Activated CD4-positive, alpha-beta memory T cell treated with anti-CD3 and anti-CD28 coated beads for 36 hours (primary cell): ENCODE measurements at regions not wholly inside any gene's neighbourhood (a gene's known extent, or its start where the extent isn't known, plus 50 kb on each side); places are given as distances from the start of the nearest gene placed in this dataset.
"Not testable (repeated sequence)": the region's sequence is repeated elsewhere in the genome, so short reads cannot be mapped to it uniquely, and the experiment has no call there.

Experiments
- CTCF ChIA-PET: fragments of 350-600 bp; sonication (Branson Sonifier 250); formaldehyde crosslinking; loops from one replicate; lab custom pipeline; 2021; ENCODE audit warnings: antibody characterized with exemption, inconsistent platforms; lab: Charles Lee
- POLR2A ChIA-PET: fragments of 350-600 bp; sonication (Branson Sonifier 250); formaldehyde crosslinking; loops from one replicate; lab custom pipeline; 2021; ENCODE audit warnings: antibody characterized with exemption; lab: Charles Lee
- DNase-seq: peaks from one replicate; pipeline ENCODE4 v3.0.0-alpha.2; 2020
- H3K27ac Mint-ChIP-seq: one replicate; pipeline ENCODE4 v1.8.0; 2021; ENCODE audit warnings: mixed read lengths
- H3K27me3 Mint-ChIP-seq: one replicate; pipeline ENCODE4 v1.8.0; 2021; ENCODE audit warnings: mixed read lengths
- H3K36me3 Mint-ChIP-seq: one replicate; pipeline ENCODE4 v1.8.0; 2021; ENCODE audit warnings: mixed read lengths
- H3K4me1 Mint-ChIP-seq: one replicate; pipeline ENCODE4 v1.8.0; 2021; ENCODE audit warnings: low read depth, mixed read lengths
- H3K4me3 Mint-ChIP-seq: one replicate; pipeline ENCODE4 v1.8.0; 2021; ENCODE audit warnings: mild to moderate bottlenecking, mixed read lengths
- H3K9me3 Mint-ChIP-seq: one replicate; pipeline ENCODE4 v1.8.0; 2021; ENCODE audit warnings: mixed read lengths
- intact Hi-C: fragments of 100-400 bp; cut with micrococcal nuclease; formaldehyde crosslinking; loops from one replicate; pipeline ENCODE4 v1.15.1; 2023

DNA sequence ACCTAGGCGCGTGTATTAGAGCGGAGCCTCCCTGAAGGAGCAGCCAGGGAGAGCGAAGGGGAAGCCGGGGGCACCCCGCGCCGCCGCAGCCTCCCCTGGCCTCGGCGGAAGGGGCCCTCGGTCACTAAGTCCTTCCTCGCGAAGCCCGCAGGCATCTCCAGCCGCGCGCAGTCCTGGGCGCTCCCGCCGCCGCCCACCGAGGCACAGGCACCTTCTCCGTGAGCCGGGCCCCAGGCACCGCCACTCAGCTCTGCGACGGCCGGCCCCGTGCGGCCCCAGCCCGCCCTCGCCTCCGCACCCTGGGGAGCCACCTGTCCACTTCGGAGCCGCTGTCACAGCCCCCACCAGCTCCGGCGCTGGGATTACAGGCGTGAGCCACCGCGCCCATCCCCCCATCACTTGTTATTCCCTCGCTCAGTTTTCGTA lies 80.8 kb downstream of the ZNF467 start:
- H3K36me3 Mint-ChIP-seq, result peaks cover 1% of the 10 kb centered on the region
- ChIA-PET POLR2A (no interaction called here), CTCF (no interaction called here)
- intact Hi-C loops, result no loop called here
- peaks cover 6% of the 10 kb centered on the region for H3K9me3 Mint-ChIP-seq
- peaks cover 42% of the 10 kb centered on the region for H3K27me3 Mint-ChIP-seq
- no peak overlapping the region for H3K4me3 Mint-ChIP-seq
- H3K4me1 Mint-ChIP-seq, result no peaks in the 10 kb centered on the region
- no peak overlapping the region for H3K27ac Mint-ChIP-seq
- DNase-seq, result no peak

- CTCF ChIA-PET, result no interaction called here
- DNase-seq, result no peak
- peaks cover 1% of the 10 kb centered on the region for H3K9me3 Mint-ChIP-seq
- H3K4me1 Mint-ChIP-seq, result no peaks in the 10 kb centered on the region
- peaks cover 42% of the 10 kb centered on the region for H3K27me3 Mint-ChIP-seq
- intact Hi-C loops, result no loop called here
- no peak overlapping the region for H3K4me3 Mint-ChIP-seq
- peaks cover 1% of the 10 kb centered on the region for H3K36me3 Mint-ChIP-seq
- POLR2A ChIA-PET, result no interaction called here
- no peak overlapping the region for H3K27ac Mint-ChIP-seq
Observed at GRCh38 chr7:149692056-149692455, 81.3 kb downstream of the ZNF467 start.

- peaks cover 1% of the 10 kb centered on the region for H3K36me3 Mint-ChIP-seq
- no peaks in the 10 kb centered on the region for H3K4me1 Mint-ChIP-seq
- ChIA-PET POLR2A (no interaction called here), CTCF (no interaction called here)
- H3K27me3 Mint-ChIP-seq, result peaks cover 41% of the 10 kb centered on the region
- no peak overlapping the region for H3K4me3 Mint-ChIP-seq
- no peak overlapping the region for H3K27ac Mint-ChIP-seq
- intact Hi-C loops, result no loop called here
- DNase-seq, result peak; percentile 27
- H3K9me3 Mint-ChIP-seq, result no peaks in the 10 kb centered on the region
Observed at GRCh38 chr7:149690688-149691446, 82.5 kb downstream of the ZNF467 start.

DNA sequence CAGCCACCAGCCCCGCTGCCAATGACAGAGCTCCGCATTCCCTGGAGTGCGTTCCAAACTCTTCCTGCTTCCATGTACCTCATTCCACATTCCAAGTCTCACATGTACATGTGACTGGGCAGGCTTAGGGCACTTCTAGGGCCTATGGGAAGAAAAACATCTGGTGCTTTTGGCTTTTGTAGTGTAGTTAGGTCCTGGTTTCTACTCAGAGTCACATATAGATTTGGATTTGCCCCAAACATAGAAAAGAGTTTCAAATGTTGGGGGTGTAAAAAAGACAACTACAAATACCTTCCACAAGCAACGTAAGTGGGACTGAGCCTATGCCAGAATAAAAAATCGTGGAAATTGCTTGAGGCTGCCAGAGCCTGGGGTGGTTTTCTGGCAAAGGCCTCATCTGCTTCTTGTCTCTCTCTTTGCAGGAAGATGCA lies 84.1 kb downstream of the ZNF467 start:
- DNase-seq, result no peak
- ChIA-PET CTCF (no interaction called here), POLR2A (no interaction called here)
- Mint-ChIP-seq H3K27ac (no peak overlapping the region), H3K4me1 (no peaks in the 10 kb centered on the region), H3K27me3 (peaks cover 38% of the 10 kb centered on the region), H3K36me3 (peaks cover 1% of the 10 kb centered on the region), H3K9me3 (no peaks in the 10 kb centered on the region), H3K4me3 (no peak overlapping the region)
- intact Hi-C loops, result no loop called here

- H3K27ac Mint-ChIP-seq, result no peak overlapping the region
- peaks cover 1% of the 10 kb centered on the region for H3K36me3 Mint-ChIP-seq
- intact Hi-C loops, result no loop called here
- no peak for DNase-seq
- no peaks in the 10 kb centered on the region for H3K4me1 Mint-ChIP-seq
- CTCF ChIA-PET, result no interaction called here
- H3K27me3 Mint-ChIP-seq, result peaks cover 38% of the 10 kb centered on the region
- no peaks in the 10 kb centered on the region for H3K9me3 Mint-ChIP-seq
- POLR2A ChIA-PET, result no interaction called here
- H3K4me3 Mint-ChIP-seq, result no peak overlapping the region
Observed at GRCh38 chr7:149688836-149689235, 84.6 kb downstream of the ZNF467 start.

- H3K27me3 Mint-ChIP-seq, result peaks cover 35% of the 10 kb centered on the region
- DNase-seq, CTCF ChIA-PET, H3K27ac Mint-ChIP-seq, H3K36me3 Mint-ChIP-seq, H3K4me1 Mint-ChIP-seq, POLR2A ChIA-PET, intact Hi-C loops, H3K9me3 Mint-ChIP-seq, H3K4me3 Mint-ChIP-seq: not testable (repeated sequence)
Observed at GRCh38 chr7:149687820-149688219, 85.6 kb downstream of the ZNF467 start.

DNA sequence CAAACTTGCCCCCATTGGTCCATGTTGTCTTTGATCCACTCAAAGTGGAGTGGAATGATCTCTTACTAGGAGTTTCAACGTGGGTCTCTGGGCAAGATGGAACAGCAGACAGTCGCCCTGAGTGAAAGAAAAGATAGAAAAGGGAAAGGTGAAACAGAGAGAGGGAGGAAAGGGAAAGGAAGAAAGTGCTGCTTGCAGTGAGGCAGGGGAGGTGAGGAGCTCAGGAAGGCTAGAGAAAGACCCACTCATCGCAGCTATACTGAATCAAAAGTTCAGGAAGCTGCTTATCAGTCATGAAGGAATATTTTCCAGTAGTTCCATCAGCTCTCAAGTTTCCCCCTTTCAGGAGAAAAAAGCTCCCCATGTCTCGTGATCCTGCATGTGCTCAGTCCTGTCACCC lies 86.9 kb downstream of the ZNF467 start:
- no peak overlapping the region for H3K27ac Mint-ChIP-seq
- no peaks in the 10 kb centered on the region for H3K36me3 Mint-ChIP-seq
- peaks cover 35% of the 10 kb centered on the region for H3K27me3 Mint-ChIP-seq
- H3K4me3 Mint-ChIP-seq, result no peak overlapping the region
- intact Hi-C loops, result no loop called here
- CTCF ChIA-PET, result interaction anchor here (1.5 kb wide), 1 partner anchor 16 kb away, joined by 3 read pairs; no protein-coding TSS in a partner anchor
- H3K4me1 Mint-ChIP-seq, result no peaks in the 10 kb centered on the region
- no peak for DNase-seq
- no peaks in the 10 kb centered on the region for H3K9me3 Mint-ChIP-seq
- POLR2A ChIA-PET, result no interaction called here

DNA sequence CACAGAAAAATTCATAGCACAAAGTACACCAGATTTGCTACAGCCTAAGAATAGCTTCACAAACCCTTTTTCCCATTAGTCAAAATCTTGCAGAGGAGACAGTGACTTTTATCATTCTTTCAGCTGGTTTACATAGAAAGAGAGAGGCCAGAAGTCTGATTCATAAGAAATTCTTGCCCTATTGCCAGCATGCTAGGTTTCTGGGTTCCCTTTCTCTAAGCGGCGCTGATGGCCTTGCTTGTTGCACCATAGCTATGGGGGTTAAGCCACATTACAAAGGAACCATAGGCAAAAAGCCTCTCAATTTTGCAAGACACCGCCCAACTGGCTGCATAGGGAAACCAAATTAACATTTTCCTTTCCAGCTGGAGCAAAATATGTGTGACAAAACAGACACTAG lies 87.4 kb downstream of the ZNF467 start:
- DNase-seq, result no peak
- POLR2A ChIA-PET, result interaction anchor here (0.5 kb wide), 1 partner anchor 55 kb away, joined by 3 read pairs; no protein-coding TSS in a partner anchor
- no peak overlapping the region for H3K27ac Mint-ChIP-seq
- no peak overlapping the region for H3K4me3 Mint-ChIP-seq
- intact Hi-C loops, result no loop called here
- H3K36me3 Mint-ChIP-seq, result no peaks in the 10 kb centered on the region
- CTCF ChIA-PET, result interaction anchor here (1.5 kb wide), 1 partner anchor 15 kb away, joined by 3 read pairs; no protein-coding TSS in a partner anchor
- H3K9me3 Mint-ChIP-seq, result peaks cover under 1% of the 10 kb centered on the region
- H3K4me1 Mint-ChIP-seq, result no peaks in the 10 kb centered on the region
- peaks cover 32% of the 10 kb centered on the region for H3K27me3 Mint-ChIP-seq

GRCh38 chr7:149685455-149685854 lies 87.9 kb downstream of the ZNF467 start:
- intact Hi-C loops, result no loop called here
- peaks cover 33% of the 10 kb centered on the region for H3K27me3 Mint-ChIP-seq
- peaks cover 6% of the 10 kb centered on the region for H3K9me3 Mint-ChIP-seq
- ChIA-PET CTCF (interaction anchor here (0.7 to 1.5 kb wide), 4 partner anchors 15 to 57 kb away, joined by 3 to 7 read pairs (median 3); no protein-coding TSS in a partner anchor), POLR2A (interaction anchor here (0.5 kb wide), 1 partner anchor 55 kb away, joined by 3 read pairs; no protein-coding TSS in a partner anchor)
- DNase-seq, result no peak
- no peak overlapping the region for H3K27ac Mint-ChIP-seq
- no peak overlapping the region for H3K4me3 Mint-ChIP-seq
- H3K36me3 Mint-ChIP-seq, result no peaks in the 10 kb centered on the region
- H3K4me1 Mint-ChIP-seq, result no peaks in the 10 kb centered on the region

- ChIA-PET CTCF (interaction anchor here (0.9 to 1.2 kb wide), 2 partner anchors 19 to 58 kb away, joined by 3 read pairs; no protein-coding TSS in a partner anchor), POLR2A (no interaction called here)
- H3K27me3 Mint-ChIP-seq, result peaks cover 25% of the 10 kb centered on the region
- H3K36me3 Mint-ChIP-seq, result no peaks in the 10 kb centered on the region
- H3K9me3 Mint-ChIP-seq, result peaks cover 6% of the 10 kb centered on the region
- no peak for DNase-seq
- H3K4me3 Mint-ChIP-seq, result no peak overlapping the region
- H3K27ac Mint-ChIP-seq, result no peak overlapping the region
- no peaks in the 10 kb centered on the region for H3K4me1 Mint-ChIP-seq
- intact Hi-C loops, result no loop called here
Observed at GRCh38 chr7:149683898-149684297, 89.5 kb downstream of the ZNF467 start.

DNA sequence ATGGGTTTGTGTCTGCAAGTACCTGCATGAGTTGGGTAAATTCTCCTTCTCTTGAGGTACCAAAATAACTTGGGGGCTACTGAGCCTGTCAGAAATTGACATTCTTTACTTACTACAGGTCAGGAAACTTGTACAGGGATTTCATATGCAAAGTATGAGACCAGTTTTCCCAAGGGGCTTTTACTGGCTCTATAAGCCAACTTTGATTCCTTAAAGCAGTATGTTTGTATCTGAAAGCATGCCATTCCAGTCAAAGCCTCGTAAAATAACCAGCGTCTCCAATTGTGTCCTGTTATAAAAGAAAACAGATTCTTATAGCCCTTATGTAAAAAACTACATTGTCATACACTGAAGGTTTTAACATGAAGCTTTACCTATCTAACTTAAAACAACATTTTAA lies 90.2 kb downstream of the ZNF467 start:
- Mint-ChIP-seq H3K4me3 (no peak overlapping the region), H3K27me3 (peaks cover 24% of the 10 kb centered on the region), H3K27ac (no peak overlapping the region), H3K4me1 (no peaks in the 10 kb centered on the region), H3K9me3 (peaks cover 6% of the 10 kb centered on the region), H3K36me3 (no peaks in the 10 kb centered on the region)
- POLR2A ChIA-PET, result no interaction called here
- DNase-seq, result no peak
- intact Hi-C loops, result no loop called here
- CTCF ChIA-PET, result interaction anchor here (0.9 to 1.2 kb wide), 2 partner anchors 19 to 59 kb away, joined by 3 read pairs; no protein-coding TSS in a partner anchor

- intact Hi-C loops, result no loop called here
Observed at GRCh38 chr7:149682038-149682437, 91.3 kb downstream of the ZNF467 start.

More at GRCh38 chr7:149682038-149682437, 91.3 kb downstream of the ZNF467 start:
- POLR2A ChIA-PET, result no interaction called here
- Mint-ChIP-seq H3K9me3 (peaks cover 6% of the 10 kb centered on the region), H3K27ac (no peak overlapping the region), H3K36me3 (no peaks in the 10 kb centered on the region), H3K4me1 (no peaks in the 10 kb centered on the region), H3K27me3 (peaks cover 24% of the 10 kb centered on the region), H3K4me3 (no peak overlapping the region)
- CTCF ChIA-PET, result no interaction called here
- DNase-seq, result no peak
